ENCODE measurements at regions not wholly inside any gene's neighbourhood (a gene's known extent, or its start where the extent isn't known, plus 50 kb on each side); places are given as distances from the start of the nearest gene placed in this dataset.

DNA sequence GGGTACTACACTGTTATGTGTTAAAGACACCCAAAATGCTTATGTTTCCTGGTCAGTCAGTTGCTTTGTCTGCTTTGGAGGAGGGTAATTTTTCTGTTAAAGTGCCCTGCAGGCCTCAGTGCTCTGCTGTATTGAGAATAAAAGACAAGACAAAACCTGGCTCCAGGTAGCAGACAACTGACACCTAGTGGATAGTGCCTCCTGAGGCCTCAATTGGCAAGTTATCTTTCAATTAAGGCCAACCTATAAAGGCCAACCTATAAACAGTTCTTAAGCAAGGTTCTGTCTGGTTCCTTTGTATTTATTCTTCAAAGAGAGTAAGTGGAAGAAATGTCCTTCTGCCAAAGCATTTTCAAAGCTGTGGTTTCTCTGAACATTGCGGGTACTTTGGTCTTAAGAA lies 773.8 kb downstream of the MECOM start:
- DNase-seq (ENCODE audit: low spot score), result no peak

DNA sequence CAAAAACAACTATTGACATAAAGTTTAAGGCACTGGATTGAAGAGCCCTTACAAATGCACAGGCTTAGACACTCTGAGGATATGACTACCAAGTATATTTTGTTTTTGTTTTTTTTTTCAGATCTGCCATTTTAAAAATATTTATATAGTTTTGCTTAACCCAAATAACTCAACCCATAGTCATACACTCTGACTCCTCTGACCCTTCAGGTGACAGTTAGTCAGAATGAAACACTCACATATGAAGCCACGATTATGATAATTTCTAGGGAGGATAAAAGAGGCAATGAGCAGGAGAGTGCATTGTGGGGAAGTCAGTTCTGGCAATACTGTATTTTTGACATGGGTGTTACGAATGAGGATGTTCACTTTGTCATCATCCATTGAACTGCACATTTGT lies 774.7 kb downstream of the MECOM start:
- no peak for DNase-seq (ENCODE audit: low spot score)

DNA sequence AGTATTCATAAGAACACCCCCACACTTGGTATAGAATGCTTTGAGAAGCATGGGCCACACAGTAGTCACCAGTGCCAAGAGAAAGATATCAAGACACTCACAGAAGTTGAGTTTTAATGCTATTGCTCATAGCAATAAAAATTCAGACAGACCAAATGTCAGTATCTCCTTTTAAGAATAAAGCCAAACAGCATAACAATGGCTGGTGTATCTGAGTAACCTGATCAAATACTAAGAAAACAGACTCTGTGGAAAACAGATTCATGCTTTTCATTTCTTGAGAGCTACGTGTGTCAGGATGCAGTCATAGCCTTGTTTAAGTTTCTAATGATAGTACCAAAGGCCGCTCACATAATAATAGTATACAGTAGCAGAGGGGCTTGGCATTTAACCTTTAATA lies 778.5 kb downstream of the MECOM start:
- no peak for DNase-seq (ENCODE audit: low spot score)

DNA sequence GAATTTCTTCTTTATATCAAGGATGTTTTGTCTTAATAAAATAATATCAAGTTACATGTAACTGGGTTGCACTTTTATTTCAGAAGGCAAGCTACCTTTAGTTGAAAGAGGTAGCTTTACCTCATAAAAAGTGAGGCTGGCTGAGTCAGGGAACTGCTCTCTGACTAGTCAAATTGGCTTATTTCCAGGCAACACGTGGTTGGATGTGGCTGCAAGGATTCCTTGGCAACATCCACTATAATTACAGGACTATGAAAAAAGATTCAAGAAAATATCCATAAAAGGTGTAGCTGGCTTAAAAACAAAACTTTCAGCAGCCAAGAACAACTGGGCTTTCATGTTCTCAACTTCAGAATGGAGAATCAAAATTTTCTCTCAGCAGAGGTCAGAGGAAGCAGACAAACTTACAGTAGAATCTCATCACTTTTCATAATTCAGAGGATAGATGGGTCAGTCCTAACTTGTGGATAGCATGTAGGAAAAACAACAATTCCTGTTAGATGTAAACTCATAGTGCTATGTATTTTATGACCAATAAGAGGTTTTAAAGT lies 779.1 kb downstream of the MECOM start:
- DNase-seq (ENCODE audit: low spot score), result peak; percentile 53

DNA sequence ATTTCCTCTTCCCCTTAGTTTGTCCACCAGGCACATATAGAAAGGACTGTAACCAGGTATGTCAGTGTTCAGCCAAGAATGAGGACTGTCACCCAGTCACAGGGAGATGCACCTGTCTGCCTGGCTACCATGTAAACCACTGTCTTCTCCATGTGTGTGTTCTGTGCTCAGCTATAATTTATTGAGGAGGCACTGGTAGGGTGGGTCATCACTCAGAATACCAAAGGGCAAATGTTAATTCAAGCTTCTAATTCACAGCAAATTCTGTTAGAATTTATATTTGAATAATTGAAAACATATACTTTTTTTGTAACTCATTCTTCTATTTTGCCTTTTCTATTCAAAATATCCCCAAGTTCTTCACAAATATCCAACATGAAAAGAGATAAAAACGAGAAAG lies 780.4 kb downstream of the MECOM start:
- no peak for DNase-seq (ENCODE audit: low spot score)

DNA sequence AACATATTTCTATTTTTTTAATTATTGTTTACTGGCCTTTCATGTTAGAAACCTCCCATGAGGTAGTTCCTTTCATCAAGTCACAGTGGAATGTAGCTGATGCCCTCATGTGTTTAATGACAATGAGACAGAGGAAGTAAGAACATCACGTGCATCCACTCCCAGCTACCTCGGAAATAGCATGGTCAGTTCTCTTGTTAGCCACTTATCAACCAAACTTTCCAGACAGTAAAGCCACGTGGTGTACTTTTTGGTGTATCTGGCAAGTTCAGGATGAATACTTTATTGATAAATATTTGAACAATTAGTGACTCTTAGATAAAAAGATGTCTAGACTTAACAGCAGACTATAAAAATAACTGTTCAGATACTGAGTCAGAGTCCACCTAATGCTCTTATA lies 781.7 kb downstream of the MECOM start:
- DNase-seq (ENCODE audit: low spot score), result no peak

DNA sequence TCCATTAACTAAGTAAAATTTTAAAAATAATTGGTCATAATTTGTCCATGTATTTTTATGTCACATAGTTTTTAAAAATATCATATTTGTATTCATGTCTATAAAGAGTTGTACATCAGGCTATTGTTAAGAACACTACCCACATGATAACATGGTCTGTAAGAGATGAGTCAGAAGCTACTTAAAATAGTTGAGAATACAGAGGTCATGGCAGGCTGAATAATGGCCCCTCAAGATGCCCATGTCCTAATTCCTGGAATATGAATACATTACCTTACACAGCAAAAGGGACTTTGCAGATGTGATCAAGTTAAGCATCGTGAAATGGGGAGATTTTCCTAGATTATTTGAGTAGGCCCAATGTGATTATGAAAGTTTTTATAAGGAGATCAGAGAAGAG lies 782.9 kb upstream of the GOLIM4 start:
- DNase-seq (ENCODE audit: low spot score), result no peak

DNA sequence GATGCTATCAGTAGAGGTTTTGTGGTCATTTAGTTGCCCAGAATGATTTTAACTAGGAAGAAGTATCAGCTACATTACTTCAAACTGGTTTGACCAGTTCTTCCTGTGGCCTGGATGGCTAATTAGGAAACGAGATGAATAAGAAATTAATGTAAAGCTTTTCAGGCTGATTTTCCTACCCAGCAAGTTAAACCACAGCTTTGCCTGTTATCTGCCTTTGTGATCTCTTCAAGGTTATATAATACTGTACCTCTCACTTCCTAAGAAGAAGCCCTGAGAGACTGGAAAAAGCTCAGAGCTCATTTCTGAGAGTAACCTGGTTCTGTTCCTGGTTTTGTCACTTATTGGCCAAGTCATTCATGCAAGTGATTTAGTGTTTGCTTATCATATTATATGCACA lies 782.2 kb upstream of the GOLIM4 start:
- DNase-seq (ENCODE audit: low spot score), result no peak

DNA sequence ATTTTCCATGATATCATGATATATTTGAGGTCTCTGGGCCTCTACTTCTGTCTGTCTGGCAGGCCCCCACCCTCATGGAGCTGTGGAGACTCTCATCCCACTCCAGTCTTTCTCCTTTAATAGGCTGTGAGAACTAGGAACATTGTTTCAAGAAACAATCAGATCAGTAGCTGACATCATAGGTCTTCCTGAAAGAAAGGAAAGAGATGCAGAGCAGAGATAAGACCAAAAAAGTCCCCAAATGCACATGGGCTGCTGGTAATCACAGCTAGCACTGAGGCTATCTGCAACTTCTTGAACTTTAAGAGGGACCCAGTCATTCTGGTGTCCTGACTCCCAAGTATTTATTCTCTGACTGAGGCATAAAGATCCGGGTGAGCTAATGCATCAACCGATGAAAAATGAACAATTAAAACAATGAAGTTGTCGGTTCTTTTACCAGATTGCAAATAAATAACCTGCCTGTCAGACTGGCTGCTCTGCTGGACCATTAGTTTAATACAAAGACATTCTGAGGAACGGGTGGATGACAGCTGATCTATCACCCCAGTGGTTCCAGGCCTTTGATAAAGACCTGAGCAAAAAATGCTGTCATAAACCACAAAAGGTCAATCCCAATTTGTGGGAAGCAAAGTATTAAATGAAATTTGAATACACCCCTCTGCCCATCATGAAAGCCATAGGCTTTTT lies 780.8 kb upstream of the GOLIM4 start:
- no peak for DNase-seq (ENCODE audit: low spot score)

DNA sequence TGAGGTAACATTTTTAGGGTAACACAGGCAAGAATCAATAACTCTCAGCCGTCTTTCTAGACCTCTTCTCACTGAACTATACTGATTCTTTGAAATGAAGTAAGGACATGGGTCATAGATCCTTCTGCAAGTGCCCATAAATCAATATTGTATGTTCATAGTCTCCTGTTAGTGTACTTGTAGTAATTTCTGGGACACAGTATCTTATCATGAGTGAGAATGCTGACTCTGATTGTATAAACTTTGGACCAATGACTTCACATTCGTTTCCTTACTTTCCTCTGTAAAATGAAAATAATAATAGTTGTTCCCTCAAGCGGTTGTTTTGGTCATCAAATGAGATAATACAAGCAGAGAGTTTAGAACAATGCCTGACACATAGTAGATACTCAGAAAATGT lies 777.1 kb upstream of the GOLIM4 start:
- no peak for DNase-seq (ENCODE audit: low spot score)

DNA sequence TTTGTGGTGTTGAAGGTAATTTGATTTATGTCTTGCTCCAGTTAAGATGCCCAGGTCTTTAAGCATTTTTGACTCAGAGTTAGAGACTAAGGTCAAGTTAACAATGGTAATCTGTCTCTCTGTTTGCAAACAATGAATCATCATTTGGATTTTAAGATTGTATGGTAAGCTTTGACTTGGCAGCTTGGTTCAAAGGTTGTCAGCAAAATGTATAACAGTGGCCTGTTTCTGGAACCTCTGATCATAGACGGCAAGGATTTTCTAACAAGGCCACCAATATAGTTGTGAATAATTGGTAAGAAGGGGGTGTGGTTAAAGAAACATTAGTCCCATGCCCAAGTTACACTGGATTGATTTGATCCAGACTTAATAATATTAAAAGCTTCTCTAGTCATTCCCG lies 775.2 kb upstream of the GOLIM4 start:
- DNase-seq (ENCODE audit: low spot score), result no peak

DNA sequence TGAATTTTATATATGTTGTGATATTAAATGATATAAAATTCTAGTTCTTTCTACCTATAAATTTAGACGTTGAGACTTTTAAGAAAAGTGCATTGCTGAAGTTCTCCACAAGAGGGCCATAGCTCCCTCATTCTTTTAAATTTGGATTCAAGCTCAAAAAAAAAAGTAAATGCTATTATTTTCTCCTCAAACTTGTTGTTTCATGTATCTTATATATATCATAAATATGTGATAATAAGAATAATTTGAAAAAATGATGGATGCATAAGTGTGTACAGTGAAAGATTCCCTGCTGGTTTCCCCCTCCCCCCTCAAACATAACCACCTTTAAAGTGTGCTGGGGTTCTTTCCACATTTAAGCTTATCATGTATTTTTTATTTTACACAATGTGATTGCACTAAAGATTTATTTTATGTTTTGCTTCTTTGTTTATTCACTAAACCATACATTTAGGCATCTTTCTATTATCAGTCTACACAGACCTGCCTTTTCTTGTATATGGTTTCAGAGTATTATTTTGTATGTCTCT lies 769.4 kb upstream of the GOLIM4 start:
- no peak for DNase-seq (ENCODE audit: low spot score)

DNA sequence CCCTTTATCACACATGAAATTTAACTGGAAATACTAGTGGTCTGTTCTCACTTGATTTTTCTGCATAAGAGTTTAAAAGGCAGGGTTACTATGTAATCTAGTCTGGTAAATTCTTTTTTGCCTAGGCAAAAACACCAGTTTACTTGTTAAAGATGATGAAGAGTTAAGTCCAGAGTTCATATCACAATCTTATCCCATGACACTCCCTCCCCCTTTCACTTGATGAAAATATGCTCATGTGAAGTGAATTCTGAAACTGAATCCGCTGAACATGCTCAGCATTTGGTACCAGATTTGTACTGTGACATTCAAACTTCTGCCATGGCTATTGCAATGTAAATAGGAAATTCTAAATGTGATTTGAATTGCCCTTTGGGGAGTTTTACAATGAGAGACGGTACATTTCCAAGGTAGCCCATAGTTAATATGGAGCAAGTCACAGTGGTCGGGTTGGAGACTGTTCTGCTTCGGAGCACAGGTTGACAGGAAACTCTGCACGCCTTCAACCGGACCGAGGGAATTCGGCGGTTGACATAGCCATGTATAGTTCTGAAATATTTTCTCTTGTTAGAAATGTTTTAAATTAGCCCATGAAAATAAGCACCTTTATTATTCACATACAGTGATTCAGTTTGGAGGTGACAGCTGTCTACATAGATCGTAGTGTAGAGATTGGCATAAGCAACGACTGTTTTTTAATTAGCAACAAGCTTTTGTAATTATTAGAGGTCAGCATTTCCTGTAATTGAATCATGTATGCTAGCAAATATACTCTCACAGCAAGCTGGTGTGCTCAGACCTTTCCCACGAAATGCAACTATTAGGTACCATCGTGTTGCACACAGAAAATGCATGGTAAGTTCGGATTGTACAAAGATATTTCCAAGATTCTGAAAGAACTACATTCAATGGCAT lies 768.6 kb upstream of the GOLIM4 start:
- no peak for DNase-seq (ENCODE audit: low spot score)

DNA sequence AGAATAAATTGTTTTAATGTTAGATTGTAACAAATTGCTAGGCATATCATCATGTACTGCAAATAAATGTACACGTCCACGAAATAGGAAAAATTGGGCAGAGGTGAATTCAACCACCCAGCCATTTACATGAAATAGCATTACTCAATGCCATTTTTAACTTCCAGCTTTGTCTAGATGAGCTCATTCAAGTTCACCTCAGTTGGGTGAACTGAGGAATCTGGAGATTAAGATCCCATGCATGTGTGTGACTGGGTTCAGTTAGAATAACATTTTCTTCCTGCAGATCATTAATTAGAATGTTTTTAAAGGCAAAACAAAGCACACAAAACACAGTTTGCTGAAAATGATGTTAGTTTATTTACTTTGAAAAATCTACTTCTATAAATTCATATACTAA lies 767.8 kb upstream of the GOLIM4 start:
- no peak for DNase-seq (ENCODE audit: low spot score)

DNA sequence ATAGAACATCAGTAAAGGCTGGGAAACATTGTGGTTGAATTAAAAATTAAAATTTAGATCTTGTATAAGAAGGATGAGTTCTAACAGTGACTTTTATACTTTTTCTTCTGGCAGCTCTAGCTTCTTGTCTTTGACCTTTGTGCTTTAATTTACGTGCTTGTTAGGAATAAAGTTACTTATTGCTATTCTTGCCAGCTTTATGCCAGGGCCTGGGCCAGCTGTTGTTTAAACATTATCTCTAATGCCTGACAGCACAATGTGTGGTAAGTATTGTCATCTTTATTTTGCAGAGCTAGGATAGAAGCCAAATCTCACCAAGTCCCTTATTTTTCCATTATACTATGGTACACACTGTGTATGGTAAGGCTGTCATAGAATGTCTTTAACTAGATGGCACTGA lies 766.7 kb upstream of the GOLIM4 start:
- DNase-seq (ENCODE audit: low spot score), result no peak

DNA sequence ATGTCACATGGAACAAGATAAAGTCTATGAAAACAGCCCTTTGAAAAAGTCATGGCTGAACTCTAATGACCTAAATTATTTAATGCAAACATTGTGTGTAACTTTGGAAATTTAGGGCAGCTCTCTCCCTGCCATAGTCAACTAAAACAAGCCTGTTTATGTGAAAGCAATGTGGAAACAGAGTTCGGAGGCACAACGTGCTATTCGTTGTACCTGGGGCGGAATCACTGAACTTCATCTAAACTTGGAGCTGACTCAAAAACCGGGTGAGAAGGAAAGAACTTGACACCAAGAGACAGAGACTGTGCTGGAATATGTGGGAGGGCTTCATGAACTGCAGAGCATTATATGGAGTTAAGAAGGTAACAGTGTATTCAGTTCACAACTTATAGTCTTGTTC lies 764.9 kb upstream of the GOLIM4 start:
- DNase-seq (ENCODE audit: low spot score), result no peak

DNA sequence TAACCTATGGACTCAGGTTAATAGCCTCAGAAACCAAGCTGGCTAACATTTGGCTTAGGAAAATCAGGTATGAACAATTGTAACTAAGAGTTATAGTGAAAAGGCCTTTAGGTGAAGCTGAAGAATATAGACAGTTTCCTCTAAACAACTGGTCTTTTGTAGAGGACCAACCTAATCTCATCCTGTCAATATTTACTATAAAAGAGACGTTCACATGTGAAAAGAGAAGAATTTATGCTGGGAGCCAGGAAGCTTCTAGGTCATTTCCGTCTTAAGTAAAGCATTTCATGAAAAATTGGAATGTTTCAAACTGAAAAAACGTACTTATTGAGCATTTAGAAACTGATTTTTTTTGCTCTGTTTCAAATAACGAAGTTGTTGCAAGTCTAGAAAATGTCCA lies 764.3 kb upstream of the GOLIM4 start:
- no peak for DNase-seq (ENCODE audit: low spot score)

DNA sequence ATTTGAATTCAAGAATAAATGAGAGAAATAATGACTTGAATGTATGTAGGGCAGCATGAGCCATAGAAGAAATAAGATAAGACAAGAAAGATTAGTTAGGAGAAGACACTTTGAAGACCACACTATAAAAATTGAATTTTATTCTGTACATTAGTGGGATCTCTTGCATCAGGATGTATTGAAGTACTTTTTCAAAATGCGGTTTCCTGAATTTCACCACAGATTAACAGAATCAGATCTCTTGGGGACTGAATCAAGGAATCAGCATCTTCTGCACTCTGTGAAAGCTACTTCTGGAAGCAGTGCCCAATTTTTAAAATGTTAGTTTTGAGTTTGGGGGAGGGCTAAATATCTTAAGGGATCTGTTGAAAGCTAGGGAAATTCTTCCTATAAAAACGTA lies 763.9 kb upstream of the GOLIM4 start:
- no peak for DNase-seq (ENCODE audit: low spot score)

DNA sequence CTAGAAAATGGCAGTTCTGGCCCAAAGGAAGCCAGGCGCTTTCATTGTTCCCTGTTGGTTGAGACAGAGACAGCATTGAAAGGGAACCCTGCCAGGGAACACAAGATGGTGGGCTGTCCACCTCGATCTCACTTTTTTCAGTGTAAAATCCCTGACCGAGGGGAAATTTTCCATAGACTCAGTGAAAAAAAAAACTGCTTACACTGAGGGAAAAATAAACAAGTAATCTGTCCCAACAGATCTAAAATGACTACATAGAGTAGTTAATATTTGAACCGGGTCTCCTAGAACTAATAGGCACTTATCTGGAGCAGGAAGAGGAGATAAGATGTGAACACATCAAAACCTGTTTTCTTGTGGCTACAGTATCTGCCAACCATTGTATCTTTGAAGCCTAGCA lies 763.4 kb upstream of the GOLIM4 start:
- DNase-seq (ENCODE audit: low spot score), result no peak

DNA sequence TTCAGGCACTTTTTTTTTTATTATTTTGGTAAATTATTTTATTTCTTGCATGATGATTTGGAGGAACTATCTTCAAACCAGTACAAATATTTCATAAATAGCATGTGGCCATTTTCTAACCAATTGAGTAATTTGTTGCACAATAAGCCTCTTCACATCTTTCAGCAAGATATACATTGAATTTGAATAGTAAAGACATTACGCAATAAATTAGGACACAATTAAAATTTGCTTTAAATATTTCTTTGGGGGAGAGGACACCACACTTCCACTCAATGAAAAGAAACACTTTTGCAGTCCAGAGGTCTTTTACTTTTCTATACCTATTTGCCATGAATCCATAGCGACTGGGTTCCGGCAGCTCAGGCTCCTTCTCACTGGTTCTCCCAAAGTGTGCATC lies 762.6 kb upstream of the GOLIM4 start:
- no peak for DNase-seq (ENCODE audit: low spot score)

DNA sequence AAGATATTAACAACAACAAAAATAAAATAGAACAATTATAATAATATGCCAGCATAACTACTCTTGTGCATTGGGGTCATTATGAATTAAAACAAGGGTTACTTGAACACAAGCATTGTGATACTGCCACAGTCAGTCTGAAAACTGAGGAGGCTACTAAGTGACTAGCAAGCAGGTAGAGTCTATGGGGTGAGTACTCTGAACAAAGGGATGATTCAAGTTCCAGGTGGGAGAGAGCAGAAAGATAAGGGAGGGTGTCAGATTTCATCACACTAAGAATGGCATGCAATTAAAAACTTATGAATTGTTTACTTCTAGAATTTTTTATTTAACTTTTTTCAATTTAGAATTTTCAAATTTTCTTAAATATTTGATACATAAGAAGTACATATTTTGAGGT lies 754.4 kb upstream of the GOLIM4 start:
- no peak for DNase-seq (ENCODE audit: low spot score)

DNA sequence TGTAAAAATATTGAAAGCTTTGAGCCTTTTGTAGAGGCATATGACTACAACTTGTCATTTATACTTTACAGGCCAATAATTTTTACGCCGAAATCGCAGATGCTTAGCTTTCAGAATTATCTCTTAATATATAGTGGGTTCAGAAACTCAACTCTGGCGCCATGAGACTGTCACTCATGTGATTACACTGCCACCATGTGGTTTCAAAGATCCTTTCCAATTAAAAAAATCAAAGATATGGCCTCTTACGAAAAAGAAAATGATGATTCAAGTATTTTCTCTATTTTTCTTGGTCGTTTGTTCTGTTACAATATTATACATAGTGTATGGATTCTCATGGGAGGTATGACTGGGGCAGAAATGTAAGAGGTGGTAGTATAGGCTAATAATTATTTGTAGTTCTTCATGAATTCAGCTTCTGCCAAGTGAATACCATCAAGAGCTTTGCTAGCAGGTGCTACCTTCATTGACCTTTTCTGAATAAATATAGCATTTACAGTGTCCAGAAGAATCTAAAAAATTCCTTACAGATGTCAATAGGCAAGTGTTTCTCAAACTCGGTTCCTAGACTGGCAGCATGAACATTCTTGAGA lies 751.7 kb upstream of the GOLIM4 start:
- DNase-seq (ENCODE audit: low spot score), result no peak
